Left renal pelvis (tissue), 4 donors: ENCODE measurements at regions not wholly inside any gene's neighbourhood (a gene's known extent, or its start where the extent isn't known, plus 50 kb on each side); places are given as distances from the start of the nearest gene placed in this dataset.

Experiments
- DNase-seq, 4 donors: peaks; one replicate each; pipeline ENCODE4 v3.0.0-alpha.2; 2013; ENCODE audit warnings: low read depth in 4 of 4, low spot score in 3 of 4

GRCh38 chr2:217394510-217395351 is 534.9 kb upstream of the TNP1 start:
- DNase-seq: no peak

- no peak for DNase-seq
Measured at GRCh38 chr2:217393585-217394032, 533.7 kb upstream of the TNP1 start.

- DNase-seq: no peak
Measured at GRCh38 chr2:217392930-217393584, 533.2 kb upstream of the TNP1 start.

GRCh38 chr2:217387776-217388387 is 528.0 kb upstream of the TNP1 start:
- no peak for DNase-seq

- no peak for DNase-seq
Measured at GRCh38 chr2:217386041-217386440, 526.2 kb upstream of the TNP1 start.

- DNase-seq: no peak
Measured at GRCh38 chr2:217383620-217384019, 523.8 kb upstream of the TNP1 start.

GRCh38 chr2:217382794-217383193 is 522.9 kb upstream of the TNP1 start:
- DNase-seq: no peak

- DNase-seq: no peak
Measured at GRCh38 chr2:217379807-217380206, 519.9 kb upstream of the TNP1 start.

- DNase-seq: no peak
Measured at GRCh38 chr2:217372794-217373193, 512.9 kb upstream of the TNP1 start.

GRCh38 chr2:217371781-217372213 is 511.9 kb upstream of the TNP1 start:
- no peak for DNase-seq

- DNase-seq: no peak
Measured at GRCh38 chr2:217370391-217370790, 510.5 kb upstream of the TNP1 start.

- no peak for DNase-seq
Measured at GRCh38 chr2:217367464-217367863, 507.6 kb upstream of the TNP1 start.

GRCh38 chr2:217366966-217367365 is 507.1 kb upstream of the TNP1 start:
- DNase-seq: no peak

GRCh38 chr2:217366266-217366895 is 506.5 kb upstream of the TNP1 start:
- no peak for DNase-seq

GRCh38 chr2:217365656-217366055 is 505.8 kb upstream of the TNP1 start:
- no peak for DNase-seq

- no peak for DNase-seq
Measured at GRCh38 chr2:217364224-217364623, 504.4 kb upstream of the TNP1 start.

GRCh38 chr2:217363470-217363869 is 503.6 kb upstream of the TNP1 start:
- DNase-seq: no peak

- DNase-seq: no peak
Measured at GRCh38 chr2:217362710-217363109, 502.8 kb upstream of the TNP1 start.

GRCh38 chr2:217362286-217362685 is 502.4 kb upstream of the TNP1 start:
- no peak for DNase-seq

GRCh38 chr2:217361483-217361880 is 501.6 kb upstream of the TNP1 start:
- DNase-seq: no peak

GRCh38 chr2:217360781-217361482 is 501.1 kb upstream of the TNP1 start:
- DNase-seq: no peak
